ENCODE measurements at regions not wholly inside any gene's neighbourhood (a gene's known extent, or its start where the extent isn't known, plus 50 kb on each side); places are given as distances from the start of the nearest gene placed in this dataset.

DNA sequence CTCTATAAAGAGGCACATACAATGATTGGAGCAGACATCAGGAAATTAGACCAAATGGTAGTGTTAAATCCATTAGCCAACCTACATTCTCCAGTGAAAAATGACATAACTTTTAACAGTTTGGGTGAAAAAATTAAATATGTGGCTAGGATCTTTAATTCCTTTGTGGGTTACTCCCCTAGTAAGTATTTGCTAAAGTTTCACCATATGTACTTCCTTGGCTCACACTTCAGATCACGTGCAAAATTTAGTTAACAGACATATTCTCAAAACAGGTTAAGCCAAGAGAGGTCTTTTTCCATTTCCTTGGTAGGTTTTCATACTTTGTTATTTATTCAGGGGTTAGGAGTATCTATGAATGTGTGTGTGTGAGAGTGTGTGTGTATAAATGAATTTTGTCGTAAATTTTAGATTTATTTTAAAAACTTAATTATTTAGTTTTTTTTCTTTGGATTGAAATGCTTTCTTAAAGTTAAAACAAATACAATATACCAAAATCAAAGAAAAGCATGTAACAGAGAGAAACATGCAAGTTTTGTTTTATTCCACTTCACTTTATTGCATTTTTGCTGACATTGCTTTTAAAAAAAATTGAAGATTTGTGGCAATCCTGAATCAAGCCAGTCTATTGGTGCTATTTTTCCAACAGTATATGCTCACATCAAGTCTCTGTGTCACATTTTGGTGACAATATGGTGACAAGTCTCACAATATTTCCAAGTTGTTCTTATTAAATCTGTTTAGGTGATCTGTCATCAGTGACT lies 258.7 kb downstream of the FLRT2 start:
- TF ChIP-seq TAF1 (IDR thresholded peaks at IDR 0.05; ENCODE audit: borderline replicate concordance, insufficient read depth, low read length) (no peak), POLR2AphosphoS5 (IDR thresholded peaks at IDR 0.05; ENCODE audit: low read depth, low read length) (no peak)
- TF ChIP-seq, protein P1, sequence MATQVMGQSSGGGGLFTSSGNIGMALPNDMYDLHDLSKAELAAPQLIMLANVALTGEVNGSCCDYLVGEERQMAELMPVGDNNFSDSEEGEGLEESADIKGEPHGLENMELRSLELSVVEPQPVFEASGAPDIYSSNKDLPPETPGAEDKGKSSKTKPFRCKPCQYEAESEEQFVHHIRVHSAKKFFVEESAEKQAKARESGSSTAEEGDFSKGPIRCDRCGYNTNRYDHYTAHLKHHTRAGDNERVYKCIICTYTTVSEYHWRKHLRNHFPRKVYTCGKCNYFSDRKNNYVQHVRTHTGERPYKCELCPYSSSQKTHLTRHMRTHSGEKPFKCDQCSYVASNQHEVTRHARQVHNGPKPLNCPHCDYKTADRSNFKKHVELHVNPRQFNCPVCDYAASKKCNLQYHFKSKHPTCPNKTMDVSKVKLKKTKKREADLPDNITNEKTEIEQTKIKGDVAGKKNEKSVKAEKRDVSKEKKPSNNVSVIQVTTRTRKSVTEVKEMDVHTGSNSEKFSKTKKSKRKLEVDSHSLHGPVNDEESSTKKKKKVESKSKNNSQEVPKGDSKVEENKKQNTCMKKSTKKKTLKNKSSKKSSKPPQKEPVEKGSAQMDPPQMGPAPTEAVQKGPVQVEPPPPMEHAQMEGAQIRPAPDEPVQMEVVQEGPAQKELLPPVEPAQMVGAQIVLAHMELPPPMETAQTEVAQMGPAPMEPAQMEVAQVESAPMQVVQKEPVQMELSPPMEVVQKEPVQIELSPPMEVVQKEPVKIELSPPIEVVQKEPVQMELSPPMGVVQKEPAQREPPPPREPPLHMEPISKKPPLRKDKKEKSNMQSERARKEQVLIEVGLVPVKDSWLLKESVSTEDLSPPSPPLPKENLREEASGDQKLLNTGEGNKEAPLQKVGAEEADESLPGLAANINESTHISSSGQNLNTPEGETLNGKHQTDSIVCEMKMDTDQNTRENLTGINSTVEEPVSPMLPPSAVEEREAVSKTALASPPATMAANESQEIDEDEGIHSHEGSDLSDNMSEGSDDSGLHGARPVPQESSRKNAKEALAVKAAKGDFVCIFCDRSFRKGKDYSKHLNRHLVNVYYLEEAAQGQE (IDR thresholded peaks at IDR 0.05; ENCODE audit: insufficient read depth in 1 of 2, low read depth in 2 of 2, low read length in 2 of 2): no peak

All from PFSK-1 (cell line).